ENCODE measurements at regions not wholly inside any gene's neighbourhood (a gene's known extent, or its start where the extent isn't known, plus 50 kb on each side); places are given as distances from the start of the nearest gene placed in this dataset.
A peak's percentile ranks its signal among the peaks of the same experiment; 100 is the strongest.

DNA sequence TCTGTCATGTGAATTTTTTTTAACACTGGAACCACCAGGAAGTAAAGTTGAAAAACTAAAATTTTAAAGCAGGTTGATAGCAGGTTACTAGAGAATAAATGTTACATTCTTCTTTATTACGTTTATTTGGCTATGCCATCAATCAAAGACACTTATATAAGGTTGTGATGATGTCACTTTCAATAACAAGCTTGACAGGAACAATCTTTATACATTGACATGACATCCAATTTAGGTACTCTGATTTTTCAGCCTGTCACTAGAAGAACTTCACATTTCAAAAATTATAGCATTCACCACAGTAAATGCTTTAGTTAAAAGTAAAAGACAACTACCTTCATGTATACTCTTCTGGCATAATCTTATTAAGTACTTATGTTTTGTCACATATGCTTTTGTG is 696.8 kb upstream of the NCAM2 start:
- no peak for DNase-seq

DNA sequence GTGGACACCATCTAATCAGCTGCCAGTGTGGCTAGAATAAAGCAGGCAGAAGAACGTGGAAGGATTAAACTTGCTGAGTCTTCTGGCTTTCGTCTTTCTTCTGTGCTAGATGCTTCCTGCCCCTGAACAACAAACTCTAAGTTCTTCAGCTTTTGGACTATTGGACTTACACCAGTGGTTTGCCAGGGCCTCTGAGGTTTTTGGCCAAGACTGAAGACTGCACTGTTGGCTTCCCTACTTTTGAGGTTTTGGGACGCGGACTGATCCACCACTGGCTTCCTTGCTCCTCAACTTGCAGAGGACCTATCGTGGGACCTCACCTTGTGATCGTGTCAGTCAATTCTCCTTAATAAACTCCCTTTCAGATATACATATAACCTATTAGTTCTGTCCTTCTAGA is 696.1 kb upstream of the NCAM2 start:
- no peak for DNase-seq

DNA sequence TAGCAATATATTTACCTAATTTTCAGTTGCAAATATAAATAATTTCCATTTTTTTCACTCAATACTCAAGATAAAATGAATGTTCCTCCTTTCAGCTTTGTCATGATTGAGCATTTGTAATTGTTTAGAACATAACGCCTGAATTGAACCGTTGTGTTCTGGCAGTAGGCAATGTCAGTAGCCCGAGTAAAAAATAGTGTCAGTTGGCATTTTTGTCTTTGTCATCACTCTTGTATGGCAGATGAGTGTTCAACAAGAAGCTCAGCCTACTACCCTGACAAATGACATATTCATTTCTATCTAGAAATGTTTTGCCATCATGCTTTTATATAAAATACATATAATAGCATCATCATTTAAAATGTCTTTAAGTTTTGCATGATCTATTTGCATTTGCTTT is 691.4 kb upstream of the NCAM2 start:
- no peak for DNase-seq

DNA sequence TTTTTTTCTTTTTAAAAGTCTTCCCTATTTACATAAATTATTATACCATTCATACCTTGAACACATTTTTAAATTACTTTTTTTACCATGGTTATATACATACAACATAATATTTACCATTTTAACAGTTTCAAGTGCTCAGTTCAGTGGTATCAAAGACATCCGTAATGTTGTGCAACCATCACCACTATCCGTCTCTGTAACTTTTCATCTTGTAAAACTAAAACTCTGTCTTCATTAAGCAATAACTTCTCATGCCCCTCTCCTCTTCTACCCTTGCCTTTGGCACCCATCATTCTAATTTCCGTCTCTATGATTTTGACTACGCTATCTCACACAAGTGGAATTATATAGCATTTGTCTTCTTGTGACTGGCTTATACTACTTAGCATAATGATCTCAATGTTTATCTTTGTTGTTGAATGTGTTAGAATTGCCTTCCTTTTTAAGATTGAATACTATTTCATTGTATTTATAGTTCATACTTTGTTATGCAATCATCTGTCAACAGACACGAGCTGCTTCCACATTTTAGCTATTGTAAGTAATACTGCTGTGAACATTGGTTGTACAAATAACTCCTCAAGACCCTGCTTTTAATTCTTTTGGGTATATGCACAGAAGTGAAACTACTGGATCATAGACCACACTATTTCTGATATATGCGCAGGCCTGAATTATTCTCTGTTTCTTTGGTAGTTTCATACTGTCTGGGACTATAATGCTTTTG is 689.5 kb upstream of the NCAM2 start:
- no peak for DNase-seq

DNA sequence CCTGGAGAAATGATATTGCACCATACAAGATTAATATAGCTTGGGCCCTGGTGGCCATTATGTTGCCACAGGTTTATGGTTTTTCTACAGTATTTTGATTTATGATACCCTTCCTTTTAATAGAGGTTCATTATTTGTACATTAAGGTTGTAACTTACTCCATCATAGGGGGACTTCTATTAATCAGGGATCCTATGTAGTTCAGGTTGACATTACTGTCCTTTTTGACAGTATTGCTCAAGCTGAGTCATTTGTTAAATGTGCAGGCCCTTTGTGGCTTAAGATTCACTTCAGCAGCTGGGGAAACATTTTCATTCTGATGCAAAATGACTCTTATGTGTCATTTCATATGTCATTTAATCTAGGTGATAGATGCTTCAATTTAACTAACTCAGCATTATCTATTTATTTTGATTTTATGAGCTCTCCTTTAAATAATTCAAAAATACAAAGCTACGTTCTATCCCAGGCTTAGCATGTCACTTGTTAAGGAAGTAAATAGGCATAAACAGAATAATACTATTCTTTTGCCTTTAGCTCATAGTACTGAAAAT is 686.9 kb upstream of the NCAM2 start:
- peak; percentile 2 for DNase-seq

DNA sequence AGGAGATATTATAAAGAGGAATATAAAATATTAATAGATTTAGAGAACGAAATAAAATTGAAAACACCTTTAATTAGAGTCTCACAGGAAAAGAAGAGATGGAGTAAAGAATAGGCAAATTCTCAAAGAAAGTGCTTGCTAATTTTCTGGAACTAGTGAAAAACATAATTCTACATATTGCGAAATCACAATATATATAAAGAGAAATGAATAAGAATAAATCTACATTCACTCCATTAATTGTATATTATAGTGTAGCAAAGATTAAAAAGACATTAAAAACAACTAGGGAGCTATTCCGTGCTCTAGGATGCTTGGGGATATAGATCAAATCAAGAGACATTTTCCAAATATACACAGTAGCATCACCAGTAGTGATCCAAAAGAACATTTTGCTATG is 685.2 kb upstream of the NCAM2 start:
- no peak for DNase-seq

DNA sequence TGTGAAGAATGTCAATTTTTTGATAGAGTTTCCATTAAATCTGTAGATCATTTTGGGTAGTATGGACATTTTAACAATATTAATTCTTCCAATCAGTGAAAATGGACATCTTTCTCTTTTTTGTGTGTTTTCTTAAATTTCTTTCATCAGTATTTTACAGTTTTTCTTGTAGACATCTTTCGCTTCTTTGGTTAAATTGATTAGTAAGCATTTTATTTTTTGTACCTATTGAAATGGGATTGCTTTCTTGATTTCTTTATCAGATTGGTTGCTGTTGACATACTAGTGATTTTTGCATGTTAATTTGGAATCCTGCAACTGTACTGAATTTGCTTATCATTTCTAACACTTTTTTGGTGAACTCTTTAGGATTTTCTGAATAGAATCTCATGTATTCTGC is 683.2 kb upstream of the NCAM2 start:
- DNase-seq: no peak

DNA sequence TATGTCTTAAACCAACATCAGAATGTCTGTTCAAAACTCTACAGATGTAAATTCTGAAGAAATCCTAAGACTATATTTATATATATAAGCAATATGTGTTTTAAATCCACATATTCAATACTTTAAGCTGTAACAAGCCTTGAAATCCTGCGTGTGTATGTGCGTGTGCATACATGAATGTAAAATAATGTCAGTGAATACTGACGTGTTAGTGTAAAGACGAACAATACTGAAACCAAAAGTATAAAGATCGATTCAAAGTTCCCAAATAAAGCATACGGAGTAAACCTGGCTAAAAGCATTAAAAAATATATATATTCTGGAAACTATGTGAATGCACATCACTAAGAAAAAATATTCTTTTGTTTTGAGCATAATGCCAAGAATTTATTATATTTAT is 668.6 kb upstream of the NCAM2 start:
- DNase-seq: no peak

DNA sequence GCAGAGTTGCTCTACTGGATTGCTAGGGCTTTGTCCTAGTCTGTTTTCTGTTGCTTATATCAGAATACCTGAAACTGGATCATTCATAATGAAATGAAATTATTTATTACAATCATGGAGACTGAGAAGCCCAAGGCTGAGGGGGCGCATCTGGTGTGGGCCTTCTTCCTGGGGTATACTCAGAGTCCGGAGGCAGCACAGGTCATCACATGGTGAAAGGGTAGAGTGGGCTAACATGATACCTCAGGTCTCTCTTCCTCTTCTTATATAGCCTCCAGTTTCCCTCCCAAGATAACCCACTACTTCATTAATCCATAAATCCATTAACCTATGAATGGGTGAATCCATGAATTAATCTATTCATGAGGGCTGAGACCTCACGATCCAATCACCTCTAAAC is 667.6 kb upstream of the NCAM2 start:
- no peak for DNase-seq

DNA sequence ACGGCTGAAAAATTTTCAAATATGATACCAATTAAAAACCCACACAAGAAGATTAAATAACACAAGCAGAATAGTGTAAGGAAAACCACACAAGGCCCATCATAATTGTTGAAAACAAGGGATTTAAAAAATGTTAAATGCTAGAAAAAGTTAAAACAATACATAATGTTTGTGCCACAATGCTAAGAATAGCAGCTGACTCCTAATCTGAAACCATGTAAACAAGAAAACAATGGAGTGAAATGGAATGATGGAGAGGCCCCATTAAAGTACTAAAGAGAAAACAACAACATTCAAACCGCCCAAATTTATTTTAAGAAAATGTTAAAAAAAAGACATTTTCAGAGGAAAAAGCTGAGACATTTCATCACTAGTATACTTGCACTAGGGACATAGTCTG is 663.6 kb upstream of the NCAM2 start:
- no peak for DNase-seq

DNA sequence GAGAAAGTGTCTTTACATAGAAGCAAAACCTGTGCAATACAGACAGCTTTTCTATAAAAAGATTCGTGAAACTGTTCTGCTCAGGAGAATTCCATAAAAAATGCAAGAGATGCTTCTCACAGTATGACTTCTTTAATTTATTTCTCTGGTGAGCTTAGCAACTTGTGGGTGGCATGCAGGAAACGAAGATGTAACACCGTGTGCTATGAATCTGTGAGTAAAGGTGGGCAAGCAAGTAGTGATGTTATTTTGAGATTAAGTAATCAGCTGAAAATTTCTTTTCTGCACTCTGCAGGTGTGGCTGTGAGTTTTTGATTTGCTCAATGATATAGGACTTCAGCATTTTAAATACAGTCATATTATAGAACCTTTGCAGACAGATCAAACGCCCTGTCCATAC is 656.8 kb upstream of the NCAM2 start:
- DNase-seq: no peak

DNA sequence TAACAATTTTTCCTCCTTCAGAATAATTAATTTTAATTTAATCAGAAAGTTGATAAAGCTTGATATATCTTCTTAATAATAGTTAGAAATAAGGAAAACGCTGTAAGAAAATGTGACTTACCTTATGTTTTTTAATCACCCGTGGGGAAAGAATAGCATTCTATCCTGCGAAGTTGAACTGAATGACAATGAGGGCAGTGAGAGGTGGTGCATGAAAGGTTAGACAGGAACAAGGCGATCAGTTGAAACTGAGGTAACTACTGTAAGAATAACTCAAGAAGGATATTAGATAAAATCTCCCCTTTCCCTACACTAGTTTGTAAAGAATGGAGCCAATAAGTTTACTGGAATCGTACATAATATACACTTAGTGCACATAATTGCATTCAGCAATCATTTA is 655.0 kb upstream of the NCAM2 start:
- no peak for DNase-seq

DNA sequence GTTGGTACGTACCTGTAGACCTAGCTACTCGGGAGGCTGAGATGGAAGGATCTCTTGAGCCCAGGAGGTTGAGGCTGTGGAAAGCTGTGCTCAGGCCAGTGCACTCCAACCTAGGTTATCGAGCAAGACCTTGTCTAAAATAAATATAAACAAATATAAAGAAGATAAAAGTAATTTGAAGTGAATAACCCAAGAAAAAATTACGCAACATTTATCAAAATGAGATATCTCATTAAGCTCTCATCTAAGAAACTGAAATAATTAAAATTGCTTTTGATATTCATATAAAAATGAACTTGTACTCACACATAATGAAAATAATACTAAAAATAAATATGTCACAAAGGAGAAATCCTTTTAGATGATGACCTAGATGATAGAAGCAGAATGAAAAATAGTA is 647.1 kb upstream of the NCAM2 start:
- no peak for DNase-seq

DNA sequence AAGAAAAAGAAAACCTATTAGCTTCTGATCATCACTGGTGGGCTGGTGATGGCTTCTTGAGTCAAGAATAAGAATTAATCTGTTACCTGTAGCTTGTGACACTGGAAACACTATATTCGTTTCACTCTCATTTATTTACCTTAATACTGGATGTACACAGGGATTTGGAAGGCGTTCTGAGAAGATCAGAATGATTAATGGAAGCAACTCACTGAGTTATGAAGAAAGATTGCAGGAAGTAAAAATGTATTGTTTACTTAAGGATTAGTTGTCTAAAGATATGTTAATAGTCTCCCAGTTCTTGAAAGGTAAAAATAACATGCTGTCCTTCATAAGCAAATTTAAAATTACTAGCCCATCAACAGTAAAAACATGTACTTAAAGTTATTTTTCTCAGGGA is 644.9 kb upstream of the NCAM2 start:
- no peak for DNase-seq

DNA sequence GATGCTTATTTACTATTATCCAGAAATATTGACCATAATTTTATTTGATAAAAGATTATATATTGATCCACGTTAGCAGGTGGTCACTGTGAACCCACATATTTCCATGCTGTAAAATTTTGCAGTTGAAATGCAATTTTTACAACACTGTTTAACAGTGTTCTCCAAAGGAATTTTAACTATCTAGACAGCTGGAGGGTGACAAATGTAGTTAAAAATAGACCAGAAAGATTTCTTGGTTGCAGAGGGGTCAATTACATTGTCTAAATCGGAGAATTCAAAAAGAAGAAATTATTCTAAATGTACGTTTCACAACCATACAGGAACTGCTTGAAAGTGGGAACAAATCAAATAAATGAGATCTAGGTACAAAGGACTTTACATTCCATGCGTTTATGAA is 625.2 kb upstream of the NCAM2 start:
- DNase-seq: no peak

DNA sequence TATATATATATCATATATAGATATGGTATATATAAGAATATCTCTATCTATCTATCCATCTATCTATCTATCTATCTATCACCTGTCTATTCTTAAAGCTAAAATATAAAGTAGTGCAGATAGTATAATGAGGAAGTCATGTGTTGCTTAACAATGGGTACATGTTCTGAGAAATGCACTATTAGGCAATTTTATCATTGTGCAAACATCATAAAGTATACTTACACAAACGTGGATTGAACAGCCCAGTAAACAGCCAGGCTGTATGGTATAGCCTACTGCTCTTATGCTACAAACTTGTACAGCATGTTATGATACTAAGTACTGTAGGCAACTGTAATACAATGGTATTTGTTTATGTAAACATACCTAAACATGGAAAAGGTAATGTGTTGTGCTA is 621.0 kb upstream of the NCAM2 start:
- DNase-seq: no peak

DNA sequence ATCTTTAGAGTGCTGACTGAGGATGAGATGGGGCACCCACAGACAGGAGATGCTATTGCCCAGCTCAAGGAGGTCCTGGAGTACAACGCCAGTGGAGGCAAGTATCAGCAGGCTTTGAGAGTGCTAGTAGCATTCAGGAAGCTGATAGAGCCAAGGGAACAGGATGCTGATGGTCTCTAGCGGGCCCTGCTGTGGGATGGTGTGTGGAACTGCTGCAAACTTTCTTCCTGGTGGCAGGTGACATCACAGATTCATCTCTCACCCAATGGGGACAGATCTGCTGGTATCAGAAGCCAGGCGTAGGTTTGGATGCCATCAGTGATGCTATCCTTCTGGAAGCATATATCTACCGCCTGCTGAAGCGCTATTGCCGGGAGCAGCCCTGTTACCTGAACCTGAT is 609.8 kb upstream of the NCAM2 start:
- no peak for DNase-seq

DNA sequence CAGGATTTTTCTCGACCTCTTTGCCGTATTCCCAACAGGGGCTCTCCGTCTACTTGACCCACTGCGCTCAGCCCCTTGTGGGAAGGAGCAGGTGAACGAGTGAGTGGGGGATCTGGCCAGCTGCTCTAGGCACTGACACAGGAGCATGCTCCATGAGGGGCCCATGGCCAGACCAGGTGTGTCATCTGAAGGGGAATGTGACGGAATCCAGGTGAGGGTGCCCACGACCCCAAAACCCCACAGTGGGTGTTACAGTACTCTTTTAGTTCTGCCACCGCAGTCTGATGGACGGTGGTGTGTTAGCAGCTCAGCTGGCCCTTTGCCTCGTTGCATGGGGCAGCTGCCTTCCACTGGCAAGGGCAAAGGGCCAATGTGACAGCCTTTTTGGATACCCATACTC is 601.4 kb upstream of the NCAM2 start:
- no peak for DNase-seq

DNA sequence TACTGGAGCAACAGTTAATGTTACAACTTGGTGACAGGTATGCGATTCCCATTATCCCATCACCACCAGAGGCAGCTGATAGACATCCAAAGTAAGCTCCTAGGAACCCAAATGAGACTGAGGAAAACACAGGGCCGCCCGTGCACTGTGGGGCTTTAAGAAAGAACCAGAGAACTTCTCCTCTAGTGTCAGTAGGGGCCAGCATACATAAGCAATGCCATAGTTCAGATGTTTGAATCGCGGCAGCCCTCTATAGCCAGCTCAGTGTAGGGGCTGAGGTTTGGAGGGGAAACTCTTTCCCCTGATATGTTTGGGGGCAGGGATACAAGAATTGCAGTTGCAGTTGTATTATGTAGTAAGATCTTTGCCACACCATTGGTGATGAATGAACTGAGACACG is 593.3 kb upstream of the NCAM2 start:
- no peak for DNase-seq

DNA sequence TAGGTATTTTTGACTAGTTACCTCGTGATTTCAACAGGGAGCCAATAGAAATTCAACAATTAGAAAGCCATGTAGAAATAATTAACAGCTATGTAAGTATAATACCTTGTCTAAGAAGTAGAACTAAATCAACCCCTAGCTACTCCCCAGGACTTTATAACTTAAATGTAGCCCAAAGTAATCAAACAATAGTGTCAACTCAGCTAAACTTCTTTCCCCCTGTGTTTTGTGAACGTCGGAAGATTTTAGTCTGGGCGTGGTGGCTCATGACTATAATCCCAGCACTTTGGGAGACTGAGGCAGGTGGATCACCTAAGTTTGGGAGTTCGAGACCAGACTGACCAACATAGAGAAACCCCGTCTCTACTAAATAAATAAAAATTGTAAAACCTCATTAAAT is 579.9 kb upstream of the NCAM2 start:
- DNase-seq: no peak

DNA sequence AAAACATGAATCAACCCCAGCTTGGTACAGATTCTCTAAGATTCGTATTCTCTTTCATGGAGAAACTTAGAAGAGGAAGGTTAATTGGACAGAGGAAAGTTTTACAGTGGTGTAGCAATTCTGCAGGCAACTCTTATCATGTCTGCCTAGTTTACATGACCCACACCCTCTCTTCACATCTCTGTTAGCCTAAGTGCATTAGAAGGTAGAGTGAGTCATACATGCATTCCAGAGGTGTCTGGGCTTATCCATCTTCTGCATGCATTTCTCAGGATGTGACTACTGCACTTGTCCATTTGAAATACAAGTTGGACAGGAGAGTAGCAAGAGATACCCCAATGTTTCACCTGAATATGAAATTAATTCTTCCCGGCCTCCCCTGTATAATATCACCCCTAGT is 578.4 kb upstream of the NCAM2 start:
- no peak for DNase-seq

DNA sequence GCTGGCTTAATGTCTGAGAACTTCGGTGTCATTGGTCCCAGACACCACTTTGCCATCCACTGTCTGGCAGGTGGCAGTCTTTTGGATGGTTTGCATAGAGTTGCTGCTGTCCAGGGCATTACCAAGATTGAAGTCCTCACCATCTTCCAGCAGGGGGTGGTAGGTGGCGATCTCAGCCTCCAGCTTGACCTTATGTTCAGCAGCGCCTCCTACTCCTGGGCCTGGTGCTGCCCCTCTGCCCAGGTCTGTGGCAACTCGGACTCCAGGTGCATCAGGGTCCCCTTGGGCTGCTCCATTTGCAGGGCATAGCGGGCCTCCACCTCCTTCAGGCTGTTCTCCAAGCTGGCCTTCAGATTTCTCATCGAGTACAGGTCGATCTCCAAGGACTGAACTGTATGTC is 573.3 kb upstream of the NCAM2 start:
- DNase-seq: no peak

DNA sequence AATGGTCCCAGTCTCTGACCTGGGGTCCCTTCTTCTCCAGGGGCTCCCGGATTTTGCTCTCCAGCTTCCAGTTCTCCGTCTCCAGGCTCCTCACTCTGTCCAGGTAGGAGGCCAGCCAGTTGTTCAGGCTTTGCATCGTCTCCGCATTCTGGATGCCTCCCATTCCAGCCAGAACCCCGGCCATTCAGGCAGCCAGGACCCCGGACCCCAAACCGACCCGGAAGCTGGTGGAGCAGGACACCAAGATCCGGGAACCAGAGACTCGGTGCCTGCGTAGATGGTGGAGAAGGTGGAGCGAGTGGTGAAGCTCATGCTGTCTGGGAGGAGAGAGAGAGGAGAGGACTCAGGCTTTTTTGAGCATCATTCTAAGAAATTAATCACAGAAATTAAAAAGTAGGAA is 572.4 kb upstream of the NCAM2 start:
- DNase-seq: no peak

DNA sequence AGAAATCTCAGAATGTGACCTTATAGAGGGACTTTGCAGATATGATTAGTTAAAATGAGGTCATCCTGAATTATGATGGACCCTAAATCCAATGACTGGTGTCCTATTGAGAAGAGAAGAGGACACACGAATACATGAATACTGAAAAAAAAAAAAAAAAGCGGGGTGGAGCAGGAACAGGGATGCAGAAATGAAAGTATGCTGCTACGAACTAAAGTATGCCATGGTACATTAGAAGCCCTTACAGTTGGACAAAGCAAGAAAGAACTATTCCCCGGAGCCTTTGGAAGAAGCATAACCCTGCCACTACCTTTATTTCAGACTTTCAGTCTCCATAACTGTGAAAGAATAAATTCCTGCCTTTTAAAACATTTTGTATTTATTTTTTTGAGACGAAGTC is 557.9 kb upstream of the NCAM2 start:
- no peak for DNase-seq

DNA sequence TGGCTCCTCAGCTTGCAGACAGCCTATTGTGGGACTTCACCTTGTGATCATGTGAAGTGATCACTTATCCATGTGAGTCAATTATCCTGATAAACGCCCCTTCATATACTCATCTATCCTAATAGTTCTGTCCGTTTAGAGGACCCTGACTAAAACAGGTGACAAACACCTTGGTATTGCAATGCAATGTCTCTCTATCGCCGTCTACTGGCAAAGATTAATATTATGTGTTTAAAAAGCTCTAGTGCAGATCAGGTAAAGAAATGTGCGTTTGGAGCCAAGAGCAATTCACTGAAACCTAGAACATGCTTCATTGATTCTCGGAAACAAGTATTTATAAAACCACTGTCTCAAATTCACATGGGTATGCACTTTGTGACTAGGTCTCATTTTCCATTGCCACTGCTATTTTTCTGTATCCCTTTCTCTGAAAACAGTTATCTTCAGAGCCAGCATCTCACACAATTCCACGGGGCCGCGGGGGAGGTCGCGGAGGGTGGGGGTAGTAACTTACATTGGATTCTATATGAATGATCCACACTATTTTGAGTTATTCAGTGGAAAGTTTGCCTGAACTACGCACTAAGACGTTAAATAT is 554.6 kb upstream of the NCAM2 start:
- peak; percentile 17 for DNase-seq

All from NCI-H1092 treated with DMSO at 0.1 percent for 48 hours (cell line).